ENCODE measurements at regions not wholly inside any gene's neighbourhood (a gene's known extent, or its start where the extent isn't known, plus 50 kb on each side); places are given as distances from the start of the nearest gene placed in this dataset.
"Not testable (repeated sequence)": the region's sequence is repeated elsewhere in the genome, so short reads cannot be mapped to it uniquely, and the experiment has no call there.

GRCh38 chr1:4076346-4076745 lies 176.3 kb upstream of the C1orf174 start:
- Histone ChIP-seq H3K9me3 (no peaks in the 10 kb centered on the region), H3K27ac (no peak overlapping the region), H3K4me3 (no peak overlapping the region), H3K4me1 (no peaks in the 10 kb centered on the region), H3K27me3 (no peaks in the 10 kb centered on the region), H3K36me3 (no peaks in the 10 kb centered on the region)
- no peak for DNase-seq (ENCODE audit: low spot score)
- TF ChIP-seq CTCF (IDR thresholded peaks at IDR 0.05), result no peak

GRCh38 chr1:4078091-4078962 lies 178.3 kb upstream of the C1orf174 start:
- H3K4me3 ChIP-seq, H3K4me1 ChIP-seq, H3K9me3 ChIP-seq, H3K27me3 ChIP-seq, H3K36me3 ChIP-seq, H3K27ac ChIP-seq: not testable (repeated sequence)
- peak; percentile 18 for DNase-seq (ENCODE audit: low spot score)

GRCh38 chr1:4079815-4080214 lies 179.7 kb upstream of the C1orf174 start:
- no peaks in the 10 kb centered on the region for H3K9me3 ChIP-seq
- H3K36me3 ChIP-seq, result no peaks in the 10 kb centered on the region
- no peaks in the 10 kb centered on the region for H3K4me1 ChIP-seq
- DNase-seq (ENCODE audit: low spot score), result peak; percentile 46
- TF ChIP-seq CTCF (IDR thresholded peaks at IDR 0.05), result no peak
- H3K27ac ChIP-seq, result no peak overlapping the region
- H3K4me3 ChIP-seq, result no peak overlapping the region
- no peaks in the 10 kb centered on the region for H3K27me3 ChIP-seq

- H3K4me3 ChIP-seq, result no peak overlapping the region
- no peaks in the 10 kb centered on the region for H3K4me1 ChIP-seq
- peak; percentile 42 for DNase-seq (ENCODE audit: low spot score)
- no peaks in the 10 kb centered on the region for H3K27me3 ChIP-seq
- no peak overlapping the region for H3K27ac ChIP-seq
- H3K36me3 ChIP-seq, result no peaks in the 10 kb centered on the region
- no peaks in the 10 kb centered on the region for H3K9me3 ChIP-seq
- no peak for TF ChIP-seq CTCF (IDR thresholded peaks at IDR 0.05)
Observed at GRCh38 chr1:4081806-4082711, 182.0 kb upstream of the C1orf174 start.

GRCh38 chr1:4083231-4084047 lies 183.4 kb upstream of the C1orf174 start:
- Histone ChIP-seq H3K36me3 (no peaks in the 10 kb centered on the region), H3K27me3 (no peaks in the 10 kb centered on the region), H3K4me1 (no peaks in the 10 kb centered on the region), H3K9me3 (no peaks in the 10 kb centered on the region), H3K4me3 (no peak overlapping the region), H3K27ac (no peak overlapping the region)
- peak; percentile 46 for DNase-seq (ENCODE audit: low spot score)
- no peak for TF ChIP-seq CTCF (IDR thresholded peaks at IDR 0.05)
